Stomach (tissue), 8 donors: ENCODE measurements at regions not wholly inside any gene's neighbourhood (a gene's known extent, or its start where the extent isn't known, plus 50 kb on each side); places are given as distances from the start of the nearest gene placed in this dataset.

ENCODE experiments used
- DNase-seq, 2 donors: peaks; one replicate each; pipeline versions ENCODE4 v3.0.0 to v3.0.0-alpha.2; 2013 to 2019
- H3K27ac ChIP-seq, 5 donors: fragments of 200-600 bp in 4 of 5; sonication (generic) in 4 of 5; one replicate each; pipeline ENCODE4 v1.5.1; 2013 to 2019; ENCODE audit warnings: mild to moderate bottlenecking in 1 of 5, moderate library complexity in 1 of 5
- H3K27me3 ChIP-seq, 3 donors: fragments of 200-600 bp; sonication (generic); one replicate each; pipeline ENCODE4 v1.5.1; 2017 to 2019; ENCODE audit warnings: mixed run types in 1 of 3
- H3K36me3 ChIP-seq, 4 donors: fragments of 200-600 bp; sonication (generic); 1 replicate in 3 of 4; 2 replicates in 1 of 4; pipeline ENCODE4 v1.5.1; 2016 to 2019
- H3K4me1 ChIP-seq, 4 donors: fragments of 200-600 bp; sonication (generic); one replicate each; pipeline ENCODE4 v1.5.1; 2016 to 2019
- H3K4me3 ChIP-seq, 4 donors: fragments of 200-600 bp; sonication (generic) in 3 of 4; one replicate each; pipeline ENCODE4 v1.5.1; 2016 to 2019; ENCODE audit warnings: mild to moderate bottlenecking in 1 of 4
- H3K9me3 ChIP-seq, 4 donors: fragments of 200-600 bp; sonication (generic); one replicate each; pipeline ENCODE4 v1.5.1; 2016 to 2019
- EP300 ChIP-seq: sonication (generic); formaldehyde crosslinking; IDR thresholded peaks from one replicate; pipeline ENCODE4 v1.6.1; 2017; ENCODE audit warnings: antibody characterized with exemption
- POLR2A ChIP-seq, 4 donors: fragments of 450-650 bp; IDR thresholded peaks; one replicate each; pipeline ENCODE4 v1.6.1; 2016; ENCODE audit warnings: antibody characterized with exemption in 4 of 4, control low read depth in 2 of 4, mild to moderate bottlenecking in 1 of 4, moderate library complexity in 1 of 4
- POLR2AphosphoS5 ChIP-seq, 3 donors: sonication (generic); formaldehyde crosslinking; IDR thresholded peaks; one replicate each; pipeline ENCODE4 v1.6.1; 2016; ENCODE audit warnings: antibody characterized with exemption in 3 of 3
- WGBS, 5 donors: extraction: QIAGEN DNeasy Blood & Tissue Kit in 3 of 5; methylation state at CpG; one replicate each; pipeline versions ENCODE4 v1.1.5 to v1.1.7; 2013 to 2018; 5-methylcytosine and 5-hydroxymethylcytosine counted together
- intact Hi-C: fragments of 100-400 bp; cut with DNase I; formaldehyde crosslinking; loops from one replicate; pipeline ENCODE4 v1.15.1; 2023; ENCODE audit warnings: low total_unique reads
- TF ChIP-seq, protein P1 (sequence below), 7 experiments: fragments of 450-650 bp in 4 of 7; fragments of 200-600 bp in 3 of 7; sonication (generic) in 3 of 7; IDR thresholded peaks; one replicate each; pipeline ENCODE4 v1.5.1; 2016 to 2019; ENCODE audit warnings: antibody characterized with exemption in 7 of 7, control low read depth in 2 of 7, mild to moderate bottlenecking in 1 of 7
- donor health status: healthy with polysubstance abuse.
- donor health status: Bipolar disorder and iron deficiency.
- donor health status: healthy.

GRCh38 chr18:22783662-22784076 lies 149.5 kb upstream of the RBBP8 start:
- WGBS, 5 donors, result 57 to 76% (median 70%) methylated on average over 3 to 4 of the region's 4 CpGs
- TF ChIP-seq EP300 (no peak), POLR2A (IDR thresholded peaks at IDR 0.05) (no peak), POLR2AphosphoS5 (IDR thresholded peaks at IDR 0.05) (no peak)
- TF ChIP-seq, protein P1, sequence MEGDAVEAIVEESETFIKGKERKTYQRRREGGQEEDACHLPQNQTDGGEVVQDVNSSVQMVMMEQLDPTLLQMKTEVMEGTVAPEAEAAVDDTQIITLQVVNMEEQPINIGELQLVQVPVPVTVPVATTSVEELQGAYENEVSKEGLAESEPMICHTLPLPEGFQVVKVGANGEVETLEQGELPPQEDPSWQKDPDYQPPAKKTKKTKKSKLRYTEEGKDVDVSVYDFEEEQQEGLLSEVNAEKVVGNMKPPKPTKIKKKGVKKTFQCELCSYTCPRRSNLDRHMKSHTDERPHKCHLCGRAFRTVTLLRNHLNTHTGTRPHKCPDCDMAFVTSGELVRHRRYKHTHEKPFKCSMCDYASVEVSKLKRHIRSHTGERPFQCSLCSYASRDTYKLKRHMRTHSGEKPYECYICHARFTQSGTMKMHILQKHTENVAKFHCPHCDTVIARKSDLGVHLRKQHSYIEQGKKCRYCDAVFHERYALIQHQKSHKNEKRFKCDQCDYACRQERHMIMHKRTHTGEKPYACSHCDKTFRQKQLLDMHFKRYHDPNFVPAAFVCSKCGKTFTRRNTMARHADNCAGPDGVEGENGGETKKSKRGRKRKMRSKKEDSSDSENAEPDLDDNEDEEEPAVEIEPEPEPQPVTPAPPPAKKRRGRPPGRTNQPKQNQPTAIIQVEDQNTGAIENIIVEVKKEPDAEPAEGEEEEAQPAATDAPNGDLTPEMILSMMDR (IDR thresholded peaks at IDR 0.05), result no peak
- intact Hi-C loops, result no loop called here

DNA sequence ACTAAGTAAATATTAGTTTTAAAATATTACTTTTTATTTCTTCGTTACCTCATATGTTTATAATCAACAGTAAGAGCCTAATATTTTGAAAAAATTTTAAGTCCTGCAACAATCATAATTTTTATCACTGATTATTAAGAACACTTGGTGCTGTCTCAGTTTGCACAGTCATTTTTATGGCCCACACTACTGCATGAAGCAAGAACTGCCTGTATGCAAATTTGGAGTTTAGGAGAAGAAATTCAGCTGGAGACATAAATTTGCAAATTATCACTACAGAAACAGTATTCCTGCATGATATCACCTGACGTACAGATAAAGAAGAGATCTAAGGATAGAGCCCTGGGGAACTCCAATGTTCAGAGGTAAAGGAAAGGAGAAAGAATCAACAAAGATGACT lies 144.1 kb upstream of the RBBP8 start:
- Histone ChIP-seq H3K4me3 (no peak overlapping the region), H3K4me1 (no peaks in the 10 kb centered on the region), H3K36me3 (no peaks in the 10 kb centered on the region), H3K27me3 (no peaks in the 10 kb centered on the region), H3K27ac (no peak overlapping the region), H3K9me3 (no peaks in the 10 kb centered on the region)
- intact Hi-C loops, result no loop called here
- TF ChIP-seq POLR2AphosphoS5 (IDR thresholded peaks at IDR 0.05) (no peak), EP300 (no peak), POLR2A (IDR thresholded peaks at IDR 0.05) (no peak)
- TF ChIP-seq, protein P1 (IDR thresholded peaks at IDR 0.05), result no peak
- no peak for DNase-seq
- 57 to 77% (median 67%) methylated on average over 2 of the region's 2 CpGs for WGBS, 5 donors

More at GRCh38 chr18:22783662-22784076, 149.5 kb upstream of the RBBP8 start:
- DNase-seq, result no peak
- Histone ChIP-seq H3K9me3 (no peaks in the 10 kb centered on the region), H3K27me3 (peaks cover 0 to 4% (median 0%) of the 10 kb centered on the region in 3 donors), H3K4me3 (no peak overlapping the region), H3K36me3 (no peaks in the 10 kb centered on the region), H3K27ac (no peak overlapping the region), H3K4me1 (no peaks in the 10 kb centered on the region)

- Histone ChIP-seq H3K4me3 (no peak overlapping the region), H3K4me1 (no peaks in the 10 kb centered on the region), H3K9me3 (no peaks in the 10 kb centered on the region), H3K27me3 (no peaks in the 10 kb centered on the region), H3K27ac (no peak overlapping the region), H3K36me3 (no peaks in the 10 kb centered on the region)
- intact Hi-C loops, result no loop called here
- no peak for DNase-seq
- no peak for TF ChIP-seq POLR2AphosphoS5 (IDR thresholded peaks at IDR 0.05)
- no peak for TF ChIP-seq EP300
- no peak for TF ChIP-seq POLR2A (IDR thresholded peaks at IDR 0.05)
- TF ChIP-seq, protein P1 (IDR thresholded peaks at IDR 0.05), result no peak
- 70 to 82% (median 77%) methylated on average over 5 of the region's 5 CpGs for WGBS, 5 donors
Observed at GRCh38 chr18:22789600-22789999, 143.5 kb upstream of the RBBP8 start.

DNA sequence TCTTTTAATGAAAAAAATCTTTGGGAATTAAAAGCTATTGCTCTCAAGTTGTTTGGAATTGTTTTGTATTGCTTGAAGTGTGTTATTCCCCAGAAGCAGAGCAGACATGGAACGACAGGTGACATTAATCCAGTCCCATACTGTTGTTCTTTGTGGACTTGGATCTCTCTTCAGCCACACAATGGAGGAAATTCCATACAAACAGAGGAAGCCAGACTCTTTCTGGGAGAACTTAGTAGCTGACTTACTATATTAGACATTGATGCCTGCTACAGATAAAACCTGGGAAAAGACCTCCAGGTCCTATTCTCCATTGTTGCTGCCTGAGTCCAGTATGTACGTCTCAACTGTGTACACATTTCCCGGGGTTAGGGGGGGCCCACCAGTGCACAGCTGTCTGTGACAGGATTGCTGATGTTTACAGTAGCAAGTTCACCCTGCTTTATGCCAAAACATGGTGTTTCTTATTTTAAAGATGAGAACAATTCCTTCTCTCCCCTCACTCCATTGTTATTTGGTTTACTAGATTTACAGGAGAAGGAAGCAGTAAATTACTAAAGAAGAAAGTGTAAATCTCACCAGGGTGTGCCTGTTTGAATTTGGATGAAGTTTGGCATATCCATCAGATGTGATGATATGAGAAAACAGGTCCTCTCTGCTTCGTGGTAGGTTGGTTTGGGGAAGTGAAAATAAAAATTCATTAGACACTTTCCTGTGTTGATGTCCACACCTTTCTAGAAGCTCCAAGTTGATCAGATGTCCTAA lies 142.4 kb upstream of the RBBP8 start:
- Histone ChIP-seq H3K36me3 (no peaks in the 10 kb centered on the region), H3K4me3 (no peak overlapping the region), H3K27ac (no peak overlapping the region), H3K9me3 (no peaks in the 10 kb centered on the region), H3K4me1 (no peaks in the 10 kb centered on the region), H3K27me3 (no peaks in the 10 kb centered on the region)
- 24 to 34% (median 26%) methylated on average over 4 of the region's 4 CpGs for WGBS, 5 donors
- TF ChIP-seq, protein P1 (IDR thresholded peaks at IDR 0.05), result no peak
- TF ChIP-seq POLR2A (IDR thresholded peaks at IDR 0.05), result no peak
- TF ChIP-seq POLR2AphosphoS5 (IDR thresholded peaks at IDR 0.05), result no peak
- no peak for TF ChIP-seq EP300
- no peak for DNase-seq
- intact Hi-C loops, result no loop called here
